SU-DHL-6 (cell line): ENCODE measurements at regions not wholly inside any gene's neighbourhood (a gene's known extent, or its start where the extent isn't known, plus 50 kb on each side); places are given as distances from the start of the nearest gene placed in this dataset.

Experiments
- H2AFZ ChIP-seq: fragments of 200-600 bp; sonication (generic); 2 replicates; pipeline ENCODE4 v1.6.1; 2014; ENCODE audit warnings: low read depth, mild to moderate bottlenecking, moderate library complexity, mixed read lengths, antibody characterized with exemption, low read length; ENCODE audit not compliant: severe bottlenecking
- H3F3A ChIP-seq: fragments of 200-600 bp; shearing (Covaris generic); 2 replicates; pipeline ENCODE4 v1.6.0; 2016; ENCODE audit warnings: antibody characterized with exemption, mild to moderate bottlenecking; ENCODE audit not compliant: insufficient read depth
- H3K27ac ChIP-seq: fragments of 200-600 bp; sonication (generic); 2 replicates; pipeline ENCODE4 v1.5.1; 2016; ENCODE audit warnings: low read depth, mild to moderate bottlenecking, low read length, moderate library complexity, mixed read lengths
- H3K27me3 ChIP-seq: fragments of 200-600 bp; sonication (generic), shearing (Covaris generic); 2 replicates; pipeline ENCODE4 v1.6.0; 2014; ENCODE audit warnings: mild to moderate bottlenecking, low read length
- H3K36me3 ChIP-seq: fragments of 200-600 bp; sonication (generic); 2 replicates; pipeline ENCODE4 v1.6.1; 2014; ENCODE audit warnings: mild to moderate bottlenecking, low read length, mixed read lengths
- H3K4me2 ChIP-seq: fragments of 300-600, 200-600 bp; shearing (Covaris generic), sonication (generic); 2 replicates; pipeline ENCODE4 v1.6.0; 2014; ENCODE audit warnings: low read length, low read depth, mild to moderate bottlenecking; ENCODE audit not compliant: poor library complexity, severe bottlenecking
- H3K4me3 ChIP-seq: fragments of 200-600 bp; sonication (generic); 2 replicates; pipeline ENCODE4 v1.5.1; 2014; ENCODE audit warnings: antibody characterized with exemption, low read length, mild to moderate bottlenecking, mixed read lengths; ENCODE audit not compliant: insufficient read depth, poor library complexity, severe bottlenecking
- H3K79me2 ChIP-seq: fragments of 200-600 bp; sonication (generic); 2 replicates; pipeline ENCODE4 v1.6.1; 2014; ENCODE audit warnings: mild to moderate bottlenecking, low read length, moderate library complexity; ENCODE audit not compliant: insufficient read depth
- H3K9ac ChIP-seq: fragments of 200-600 bp; sonication (generic); 2 replicates; pipeline ENCODE4 v1.7.0; 2014; ENCODE audit warnings: mild to moderate bottlenecking, low read length
- H3K9me2 ChIP-seq: fragments of 200-600 bp; sonication (generic); replicated peaks from 2 replicates; pipeline ENCODE4 v1.6.1; 2014; ENCODE audit warnings: low read length; ENCODE audit not compliant: insufficient read depth
- H3K9me3 ChIP-seq: fragments of 200-600 bp; sonication (generic); 2 replicates; pipeline ENCODE4 v1.6.1; 2014; ENCODE audit warnings: low read length, mixed read lengths; ENCODE audit not compliant: insufficient read depth
- H4K20me1 ChIP-seq: fragments of 200-600 bp; sonication (generic); 2 replicates; pipeline ENCODE4 v1.6.1; 2014; ENCODE audit warnings: low read depth, mild to moderate bottlenecking, antibody characterized with exemption, low read length, moderate library complexity, mixed read lengths
- EZH2phosphoT487 ChIP-seq: fragments of 200-600 bp; sonication (generic), shearing (Covaris generic); conservative IDR thresholded peaks from 2 replicates; pipeline ENCODE4 v1.6.1; 2018; ENCODE audit warnings: mild to moderate bottlenecking, antibody characterized with exemption, low read length, moderate library complexity, mixed read lengths
- TF ChIP-seq, protein P1 (sequence below): fragments of 200-600 bp; sonication (generic); IDR thresholded peaks from one replicate; pipeline ENCODE4 v1.5.1; 2017; ENCODE audit warnings: antibody characterized with exemption, mild to moderate bottlenecking, low read length, moderate library complexity; ENCODE audit not compliant: insufficient read depth, poor library complexity, severe bottlenecking

DNA sequence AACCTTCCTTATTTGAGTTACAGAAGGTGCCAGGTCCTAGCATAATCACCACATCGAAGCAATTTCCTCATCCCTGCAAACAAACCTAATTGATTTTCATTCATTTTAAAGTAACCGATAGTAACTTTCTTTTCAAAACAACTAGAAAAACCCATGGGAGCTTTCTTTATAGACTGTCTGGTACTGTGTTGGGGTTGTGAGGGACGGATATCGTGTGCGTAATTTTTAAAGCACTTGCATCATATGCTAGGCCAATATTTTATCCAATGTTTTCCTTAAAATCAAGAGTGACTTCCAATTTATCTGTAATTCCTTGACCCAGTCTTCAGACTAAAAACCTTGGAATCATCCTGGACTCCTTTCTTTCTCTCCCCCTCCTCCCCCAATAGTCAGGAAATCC lies 271.5 kb upstream of the SESN3 start:
- no peaks in the 10 kb centered on the region for H3F3A ChIP-seq
- no peak overlapping the region for H3K9ac ChIP-seq
- H3K4me2 ChIP-seq = no peak overlapping the region
- H3K9me2 ChIP-seq = no peaks in the 10 kb centered on the region
- no peaks in the 10 kb centered on the region for H3K36me3 ChIP-seq
- no peaks in the 10 kb centered on the region for H3K79me2 ChIP-seq
- H2AFZ ChIP-seq = no peak overlapping the region
- no peaks in the 10 kb centered on the region for H3K27me3 ChIP-seq
- no peak for TF ChIP-seq EZH2phosphoT487
- TF ChIP-seq, protein P1, sequence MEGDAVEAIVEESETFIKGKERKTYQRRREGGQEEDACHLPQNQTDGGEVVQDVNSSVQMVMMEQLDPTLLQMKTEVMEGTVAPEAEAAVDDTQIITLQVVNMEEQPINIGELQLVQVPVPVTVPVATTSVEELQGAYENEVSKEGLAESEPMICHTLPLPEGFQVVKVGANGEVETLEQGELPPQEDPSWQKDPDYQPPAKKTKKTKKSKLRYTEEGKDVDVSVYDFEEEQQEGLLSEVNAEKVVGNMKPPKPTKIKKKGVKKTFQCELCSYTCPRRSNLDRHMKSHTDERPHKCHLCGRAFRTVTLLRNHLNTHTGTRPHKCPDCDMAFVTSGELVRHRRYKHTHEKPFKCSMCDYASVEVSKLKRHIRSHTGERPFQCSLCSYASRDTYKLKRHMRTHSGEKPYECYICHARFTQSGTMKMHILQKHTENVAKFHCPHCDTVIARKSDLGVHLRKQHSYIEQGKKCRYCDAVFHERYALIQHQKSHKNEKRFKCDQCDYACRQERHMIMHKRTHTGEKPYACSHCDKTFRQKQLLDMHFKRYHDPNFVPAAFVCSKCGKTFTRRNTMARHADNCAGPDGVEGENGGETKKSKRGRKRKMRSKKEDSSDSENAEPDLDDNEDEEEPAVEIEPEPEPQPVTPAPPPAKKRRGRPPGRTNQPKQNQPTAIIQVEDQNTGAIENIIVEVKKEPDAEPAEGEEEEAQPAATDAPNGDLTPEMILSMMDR = no peak
- H3K4me3 ChIP-seq = no peak overlapping the region
- H3K27ac ChIP-seq = no peak overlapping the region
- no peaks in the 10 kb centered on the region for H3K9me3 ChIP-seq
- H4K20me1 ChIP-seq = no peaks in the 10 kb centered on the region

DNA sequence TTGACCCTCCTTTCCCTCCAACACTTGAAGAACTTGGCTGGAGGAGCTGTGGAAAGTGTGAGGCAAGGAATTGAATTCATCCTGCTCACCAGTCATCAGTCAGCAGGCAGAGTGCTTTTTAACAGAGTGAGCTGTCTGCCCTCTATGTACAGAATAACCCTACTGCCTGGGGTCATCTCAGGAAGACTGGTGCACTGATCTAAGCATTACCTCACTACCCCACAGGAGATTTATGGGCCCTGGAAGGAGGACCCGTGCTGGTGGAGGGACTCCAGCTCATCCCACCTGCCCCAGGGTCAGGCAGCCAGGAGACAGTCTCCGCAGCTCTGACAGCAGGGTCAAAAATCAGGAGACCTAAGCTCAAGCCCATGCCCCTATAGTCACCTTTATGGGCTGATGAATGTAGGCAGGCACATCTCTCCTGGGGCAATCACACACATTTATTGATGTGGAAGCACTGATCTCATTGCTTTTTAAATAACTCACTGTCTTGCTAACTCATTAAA lies 270.8 kb upstream of the SESN3 start:
- no peaks in the 10 kb centered on the region for H3K36me3 ChIP-seq
- no peaks in the 10 kb centered on the region for H3K9me2 ChIP-seq
- TF ChIP-seq EZH2phosphoT487 = no peak
- TF ChIP-seq, protein P1 = no peak
- no peaks in the 10 kb centered on the region for H3K9me3 ChIP-seq
- H3F3A ChIP-seq = no peaks in the 10 kb centered on the region
- H3K4me3 ChIP-seq = no peak overlapping the region
- no peak overlapping the region for H3K9ac ChIP-seq
- H3K4me2 ChIP-seq = no peak overlapping the region
- H4K20me1 ChIP-seq = no peaks in the 10 kb centered on the region
- H2AFZ ChIP-seq = no peak overlapping the region
- no peaks in the 10 kb centered on the region for H3K79me2 ChIP-seq
- H3K27me3 ChIP-seq = no peaks in the 10 kb centered on the region
- no peak overlapping the region for H3K27ac ChIP-seq

DNA sequence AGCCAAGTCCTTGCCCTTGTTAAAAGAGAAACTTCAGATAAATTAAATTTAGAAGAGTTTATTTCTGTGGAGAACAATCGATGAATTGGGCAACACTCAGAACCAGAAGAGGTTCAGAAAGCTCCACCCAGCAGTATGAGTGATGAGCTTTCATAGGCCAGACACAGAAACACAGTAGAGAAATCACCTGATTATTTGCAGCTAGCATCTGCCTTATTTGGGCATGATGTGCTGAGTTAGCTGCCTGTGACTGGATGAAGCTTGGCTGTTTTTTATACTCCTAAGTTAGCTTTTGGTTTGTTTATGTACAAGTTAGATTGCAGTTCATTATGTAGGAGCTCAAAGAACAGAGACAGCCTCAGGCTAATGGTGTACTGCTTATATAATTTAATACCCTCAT lies 269.5 kb upstream of the SESN3 start:
- Histone ChIP-seq H3K4me3 (no peak overlapping the region), H3K27me3 (no peaks in the 10 kb centered on the region), H3K9me3 (no peaks in the 10 kb centered on the region), H4K20me1 (no peaks in the 10 kb centered on the region), H3K36me3 (no peaks in the 10 kb centered on the region), H3K9me2 (no peaks in the 10 kb centered on the region), H3K27ac (no peak overlapping the region), H3K4me2 (no peak overlapping the region), H3K9ac (no peak overlapping the region), H3K79me2 (no peaks in the 10 kb centered on the region), H2AFZ (no peak overlapping the region), H3F3A (no peaks in the 10 kb centered on the region)
- TF ChIP-seq EZH2phosphoT487 = no peak
- TF ChIP-seq, protein P1 = no peak
